ENCODE measurements at regions not wholly inside any gene's neighbourhood (a gene's known extent, or its start where the extent isn't known, plus 50 kb on each side); places are given as distances from the start of the nearest gene placed in this dataset.
A peak's percentile ranks its signal among the peaks of the same experiment; 100 is the strongest.

DNA sequence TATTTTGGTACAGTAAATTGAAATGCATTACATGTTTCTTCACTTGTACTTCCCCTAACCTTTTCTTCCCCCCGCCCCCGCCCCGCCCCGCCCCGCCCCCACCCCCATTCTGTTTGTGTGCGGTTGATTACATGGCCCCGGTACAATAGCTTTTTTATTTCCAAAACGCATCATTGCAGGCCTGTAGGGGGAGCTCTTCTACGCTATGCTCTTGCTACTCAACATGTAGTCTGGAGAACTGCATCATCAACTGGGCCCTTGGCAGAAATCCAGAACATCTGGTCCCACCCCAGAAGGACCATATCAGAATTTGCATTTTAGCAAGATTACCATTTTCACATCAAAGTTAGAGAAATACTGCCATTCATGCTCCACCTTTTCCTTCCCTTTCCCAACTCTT is 333.3 kb upstream of the DDX53 start:
- H3K27ac Mint-ChIP-seq = no peak overlapping the region
- H3K4me3 Mint-ChIP-seq = no peak overlapping the region
- ATAC-seq (no peak), DNase-seq (peak; percentile 7)
- H3K27me3 Mint-ChIP-seq = no peaks in the 10 kb centered on the region
- ChIA-PET POLR2A (no interaction called here), CTCF (no interaction called here)
- H3K36me3 Mint-ChIP-seq (ENCODE audit: low read depth) = no peaks in the 10 kb centered on the region
- TF ChIP-seq, protein P1, sequence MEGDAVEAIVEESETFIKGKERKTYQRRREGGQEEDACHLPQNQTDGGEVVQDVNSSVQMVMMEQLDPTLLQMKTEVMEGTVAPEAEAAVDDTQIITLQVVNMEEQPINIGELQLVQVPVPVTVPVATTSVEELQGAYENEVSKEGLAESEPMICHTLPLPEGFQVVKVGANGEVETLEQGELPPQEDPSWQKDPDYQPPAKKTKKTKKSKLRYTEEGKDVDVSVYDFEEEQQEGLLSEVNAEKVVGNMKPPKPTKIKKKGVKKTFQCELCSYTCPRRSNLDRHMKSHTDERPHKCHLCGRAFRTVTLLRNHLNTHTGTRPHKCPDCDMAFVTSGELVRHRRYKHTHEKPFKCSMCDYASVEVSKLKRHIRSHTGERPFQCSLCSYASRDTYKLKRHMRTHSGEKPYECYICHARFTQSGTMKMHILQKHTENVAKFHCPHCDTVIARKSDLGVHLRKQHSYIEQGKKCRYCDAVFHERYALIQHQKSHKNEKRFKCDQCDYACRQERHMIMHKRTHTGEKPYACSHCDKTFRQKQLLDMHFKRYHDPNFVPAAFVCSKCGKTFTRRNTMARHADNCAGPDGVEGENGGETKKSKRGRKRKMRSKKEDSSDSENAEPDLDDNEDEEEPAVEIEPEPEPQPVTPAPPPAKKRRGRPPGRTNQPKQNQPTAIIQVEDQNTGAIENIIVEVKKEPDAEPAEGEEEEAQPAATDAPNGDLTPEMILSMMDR (IDR thresholded peaks at IDR 0.05) = no peak
- peaks cover under 1% of the 10 kb centered on the region for H3K9me3 Mint-ChIP-seq
- H3K4me1 Mint-ChIP-seq (ENCODE audit: low read depth) = no peaks in the 10 kb centered on the region
- intact Hi-C loops (cut with micrococcal nuclease) = no loop called here

DNA sequence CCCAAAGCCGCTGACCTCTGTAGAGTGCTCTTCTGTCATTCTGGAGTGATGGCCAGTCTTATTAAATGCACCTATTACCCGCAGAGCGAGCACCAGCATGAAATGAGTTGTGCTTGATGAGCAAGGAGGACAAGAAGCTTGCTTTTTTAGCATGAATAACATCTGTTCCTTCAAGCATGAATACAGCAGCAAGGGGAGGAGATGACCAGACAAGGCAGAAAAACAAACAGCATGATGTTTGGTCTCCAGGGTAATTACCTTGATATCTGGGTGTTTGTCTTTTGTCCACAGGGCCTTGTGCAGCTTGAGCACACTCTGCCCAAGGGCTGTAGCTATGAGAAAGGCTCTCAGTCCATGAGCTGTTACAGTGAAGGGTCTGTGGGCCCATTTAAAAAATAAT is 324.8 kb upstream of the DDX53 start:
- Mint-ChIP-seq H3K36me3 (ENCODE audit: low read depth) (no peaks in the 10 kb centered on the region), H3K27me3 (no peaks in the 10 kb centered on the region)

DNA sequence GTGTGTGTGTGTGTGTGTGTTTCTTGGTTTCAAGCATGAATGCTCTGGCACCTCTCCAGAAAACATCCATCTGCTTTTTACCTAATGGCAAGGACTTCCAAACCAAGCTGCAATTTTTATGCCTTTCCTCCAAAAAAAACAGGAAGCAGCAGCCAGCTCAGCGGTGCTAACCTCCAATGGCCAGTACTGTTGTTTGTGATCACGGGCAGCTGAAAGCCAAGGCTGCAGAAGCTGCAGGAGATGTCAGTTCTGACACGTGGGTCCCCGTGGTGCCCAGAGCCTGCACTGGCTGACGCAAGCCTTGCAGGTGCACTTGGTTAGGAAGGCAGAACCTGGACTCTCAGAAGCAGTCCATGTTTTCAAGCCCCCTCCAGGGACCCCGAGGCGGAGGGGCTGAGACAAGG is 313.6 kb upstream of the DDX53 start:
- POLR2A ChIA-PET = no interaction called here
- H3K27me3 Mint-ChIP-seq = no peaks in the 10 kb centered on the region
- H3K4me3 Mint-ChIP-seq = no peak overlapping the region
- no peaks in the 10 kb centered on the region for H3K36me3 Mint-ChIP-seq (ENCODE audit: low read depth)
- H3K4me1 Mint-ChIP-seq (ENCODE audit: low read depth) = no peaks in the 10 kb centered on the region
- intact Hi-C loops (cut with micrococcal nuclease) = no loop called here
- TF ChIP-seq, protein P1 (IDR thresholded peaks at IDR 0.05) = no peak
- CTCF ChIA-PET = no interaction called here
- DNase-seq (no peak), ATAC-seq (no peak)
- H3K9me3 Mint-ChIP-seq = no peaks in the 10 kb centered on the region
- no peak overlapping the region for H3K27ac Mint-ChIP-seq

More for the DNA sequence above, 324.8 kb upstream of the DDX53 start:
- peaks cover 2% of the 10 kb centered on the region for H3K9me3 Mint-ChIP-seq
- TF ChIP-seq, protein P1 (IDR thresholded peaks at IDR 0.05) = no peak
- DNase-seq = no peak
- no peak overlapping the region for H3K4me3 Mint-ChIP-seq
- no peaks in the 10 kb centered on the region for H3K4me1 Mint-ChIP-seq (ENCODE audit: low read depth)
- intact Hi-C loops (cut with micrococcal nuclease) = no loop called here
- no peak for ATAC-seq
- POLR2A ChIA-PET = no interaction called here
- H3K27ac Mint-ChIP-seq = no peak overlapping the region
- CTCF ChIA-PET = no interaction called here

DNA sequence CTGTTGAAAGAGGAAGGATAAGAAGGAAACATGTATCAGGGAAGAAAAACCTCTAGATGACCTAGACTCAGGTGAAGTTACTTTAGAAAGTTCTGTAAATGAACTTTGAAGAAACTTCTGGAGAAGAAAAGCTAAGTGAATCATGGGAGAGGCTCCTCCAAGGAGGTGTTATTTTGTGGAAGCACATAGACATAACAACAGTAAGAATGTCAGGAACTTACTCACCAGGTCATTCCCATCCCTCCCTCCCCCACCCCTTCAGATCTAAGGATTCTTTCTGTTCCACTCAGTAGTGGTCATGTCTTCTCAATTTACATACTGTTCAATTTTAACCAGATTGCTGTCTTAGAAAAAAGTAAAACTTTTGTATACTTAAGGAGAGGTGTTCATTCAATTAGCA is 310.5 kb upstream of the DDX53 start:
- Mint-ChIP-seq H3K36me3 (ENCODE audit: low read depth) (no peaks in the 10 kb centered on the region), H3K9me3 (no peaks in the 10 kb centered on the region), H3K27ac (no peak overlapping the region), H3K4me1 (ENCODE audit: low read depth) (no peaks in the 10 kb centered on the region), H3K27me3 (no peaks in the 10 kb centered on the region), H3K4me3 (no peak overlapping the region)
- ATAC-seq (no peak), DNase-seq (no peak)
- ChIA-PET POLR2A (no interaction called here), CTCF (no interaction called here)
- intact Hi-C loops (cut with micrococcal nuclease) = no loop called here
- TF ChIP-seq, protein P1 (IDR thresholded peaks at IDR 0.05) = no peak

DNA sequence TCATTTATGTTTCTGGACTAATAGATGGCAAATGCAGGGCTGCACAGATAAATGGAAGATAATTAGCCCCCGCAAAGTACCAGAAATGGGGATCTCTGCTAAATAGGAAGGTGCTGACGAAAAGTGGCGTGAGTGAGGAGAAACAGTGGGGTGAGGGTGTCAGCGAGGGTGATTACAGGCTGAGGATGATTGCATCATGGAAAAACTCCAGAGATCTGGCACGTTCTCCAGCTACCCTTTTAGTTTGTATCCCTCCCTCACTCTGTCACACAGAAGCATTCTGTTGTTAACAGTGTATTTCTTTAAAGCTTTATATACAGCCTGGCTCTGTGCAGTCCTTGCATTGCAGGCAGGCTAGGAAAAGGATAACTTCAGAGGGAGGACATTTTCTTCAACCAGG is 309.6 kb upstream of the DDX53 start:
- intact Hi-C loops (cut with micrococcal nuclease) = no loop called here
- H3K4me1 Mint-ChIP-seq (ENCODE audit: low read depth) = no peaks in the 10 kb centered on the region
- H3K36me3 Mint-ChIP-seq (ENCODE audit: low read depth) = no peaks in the 10 kb centered on the region
- H3K27me3 Mint-ChIP-seq = no peaks in the 10 kb centered on the region
- H3K4me3 Mint-ChIP-seq = no peak overlapping the region
- H3K9me3 Mint-ChIP-seq = no peaks in the 10 kb centered on the region
- POLR2A ChIA-PET = no interaction called here
- no peak for ATAC-seq
- no peak overlapping the region for H3K27ac Mint-ChIP-seq
- DNase-seq = no peak
- CTCF ChIA-PET = no interaction called here
- TF ChIP-seq, protein P1 (IDR thresholded peaks at IDR 0.05) = no peak
